Smooth muscle cell (in vitro differentiated cells): ENCODE measurements at regions not wholly inside any gene's neighbourhood (a gene's known extent, or its start where the extent isn't known, plus 50 kb on each side); places are given as distances from the start of the nearest gene placed in this dataset.
A peak's percentile ranks its signal among the peaks of the same experiment; 100 is the strongest.

ENCODE experiments used
- DNase-seq: peaks from one replicate; lab custom pipeline; 2025; ENCODE audit not compliant: unreplicated experiment; lab: John Stamatoyannopoulos, UW
- H2AFZ ChIP-seq: fragments of 200-600 bp; sonication (generic); 2 replicates; pipeline ENCODE4 v1.6.0; 2016; ENCODE audit warnings: antibody characterized with exemption, low read depth, mild to moderate bottlenecking
- H3F3A ChIP-seq: fragments of 200-600 bp; sonication (generic); 2 replicates; pipeline ENCODE4 v1.6.0; 2017; ENCODE audit warnings: antibody characterized with exemption, low read depth
- H3K27ac ChIP-seq: fragments of 200-600 bp; sonication (generic); 2 replicates; pipeline ENCODE4 v1.5.1; 2016; ENCODE audit warnings: low read depth, mild to moderate bottlenecking
- H3K27me3 ChIP-seq: fragments of 200-600 bp; sonication (generic); 2 replicates; pipeline ENCODE4 v1.6.1; 2016; ENCODE audit warnings: low read depth, mild to moderate bottlenecking
- H3K36me3 ChIP-seq: fragments of 200-600 bp; sonication (generic); 2 replicates; pipeline ENCODE4 v1.5.1; 2016; ENCODE audit warnings: low read depth
- H3K4me1 ChIP-seq: fragments of 200-600 bp; sonication (generic); 2 replicates; pipeline ENCODE4 v1.5.1; 2016; ENCODE audit warnings: low read depth
- H3K4me2 ChIP-seq: fragments of 200-600 bp; sonication (generic); 2 replicates; pipeline ENCODE4 v1.6.0; 2016; ENCODE audit warnings: mild to moderate bottlenecking
- H3K4me3 ChIP-seq: fragments of 200-600 bp; sonication (generic); 2 replicates; pipeline ENCODE4 v1.5.1; 2016; ENCODE audit warnings: mild to moderate bottlenecking
- H3K79me2 ChIP-seq: fragments of 200-600 bp; sonication (generic); 2 replicates; pipeline ENCODE4 v1.6.0; 2016; ENCODE audit warnings: low read depth, mild to moderate bottlenecking
- H3K9ac ChIP-seq: fragments of 200-600 bp; sonication (generic); 2 replicates; pipeline ENCODE4 v1.6.0; 2016; ENCODE audit warnings: low read depth
- H3K9me3 ChIP-seq: fragments of 200-600 bp; sonication (generic); replicated peaks from 2 replicates; pipeline ENCODE4 v1.5.1; 2016; ENCODE audit warnings: low read depth
- H4K20me1 ChIP-seq: fragments of 200-600 bp; sonication (generic); 2 replicates; pipeline ENCODE4 v1.6.0; 2016; ENCODE audit warnings: low read depth
- CTCF ChIP-seq: fragments of 200-600 bp; sonication (generic); IDR thresholded peaks from 2 replicates; pipeline ENCODE4 v1.5.1; 2017; ENCODE audit warnings: borderline replicate concordance, mild to moderate bottlenecking, antibody characterized with exemption; ENCODE audit not compliant: insufficient read depth, poor library complexity, severe bottlenecking
- WGBS: methylation state at CpG from one replicate; pipeline ENCODE4 v1.1.7; 2016; ENCODE audit warnings: low lambda C conversion rate; 5-methylcytosine and 5-hydroxymethylcytosine counted together

- TF ChIP-seq CTCF: no peak
- peak overlapping the region; percentile 41 for H2AFZ ChIP-seq
- 46% methylated on average over 1 of the region's 1 CpG for WGBS
Measured at GRCh38 chr1:185483217-185483616, 166.2 kb upstream of the IVNS1ABP start.

GRCh38 chr1:185480545-185480944 lies 163.5 kb upstream of the IVNS1ABP start:
- 85% methylated on average over 2 of the region's 2 CpGs for WGBS
- Histone ChIP-seq H3F3A (peaks cover 5% of the 10 kb centered on the region), H3K27me3 (no peaks in the 10 kb centered on the region), H4K20me1 (no peaks in the 10 kb centered on the region), H3K36me3 (no peaks in the 10 kb centered on the region), H3K4me3 (no peak overlapping the region), H2AFZ (no peak overlapping the region), H3K4me2 (no peak overlapping the region), H3K9ac (no peak overlapping the region), H3K79me2 (no peaks in the 10 kb centered on the region), H3K27ac (no peak overlapping the region), H3K9me3 (no peaks in the 10 kb centered on the region), H3K4me1 (peaks cover 20% of the 10 kb centered on the region)
- DNase-seq: no peak
- TF ChIP-seq CTCF: no peak

More at GRCh38 chr1:185483217-185483616, 166.2 kb upstream of the IVNS1ABP start:
- H4K20me1 ChIP-seq: no peaks in the 10 kb centered on the region
- H3K9ac ChIP-seq: peak overlapping the region; percentile 79
- no peaks in the 10 kb centered on the region for H3K9me3 ChIP-seq
- H3F3A ChIP-seq: peaks cover 9% of the 10 kb centered on the region
- no peaks in the 10 kb centered on the region for H3K36me3 ChIP-seq
- H3K4me1 ChIP-seq: peaks cover 20% of the 10 kb centered on the region
- no peaks in the 10 kb centered on the region for H3K27me3 ChIP-seq
- H3K79me2 ChIP-seq: no peaks in the 10 kb centered on the region
- H3K4me2 ChIP-seq: peak overlapping the region; percentile 27
- DNase-seq: no peak
- peak overlapping the region; percentile 92 for H3K27ac ChIP-seq
- H3K4me3 ChIP-seq: no peak overlapping the region

GRCh38 chr1:185479796-185480195 lies 162.8 kb upstream of the IVNS1ABP start:
- TF ChIP-seq CTCF: no peak
- no peak overlapping the region for H2AFZ ChIP-seq
- H3F3A ChIP-seq: peaks cover 5% of the 10 kb centered on the region
- no peaks in the 10 kb centered on the region for H4K20me1 ChIP-seq
- no peak overlapping the region for H3K27ac ChIP-seq
- no peak overlapping the region for H3K9ac ChIP-seq
- WGBS: 86% methylated on average over 5 of the region's 5 CpGs
- H3K9me3 ChIP-seq: no peaks in the 10 kb centered on the region
- H3K27me3 ChIP-seq: no peaks in the 10 kb centered on the region
- H3K4me2 ChIP-seq: no peak overlapping the region
- no peak overlapping the region for H3K4me3 ChIP-seq
- no peaks in the 10 kb centered on the region for H3K36me3 ChIP-seq
- no peak for DNase-seq
- peaks cover 20% of the 10 kb centered on the region for H3K4me1 ChIP-seq
- H3K79me2 ChIP-seq: no peaks in the 10 kb centered on the region

GRCh38 chr1:185478877-185479276 lies 161.8 kb upstream of the IVNS1ABP start:
- no peak overlapping the region for H2AFZ ChIP-seq
- peaks cover 11% of the 10 kb centered on the region for H3K4me1 ChIP-seq
- H3K36me3 ChIP-seq: no peaks in the 10 kb centered on the region
- DNase-seq: no peak
- no peak overlapping the region for H3K9ac ChIP-seq
- no peak overlapping the region for H3K4me3 ChIP-seq
- no peak for TF ChIP-seq CTCF
- H3K4me2 ChIP-seq: no peak overlapping the region
- no peaks in the 10 kb centered on the region for H4K20me1 ChIP-seq
- H3K9me3 ChIP-seq: no peaks in the 10 kb centered on the region
- 90% methylated on average over 3 of the region's 3 CpGs for WGBS
- H3K27ac ChIP-seq: no peak overlapping the region
- H3K79me2 ChIP-seq: no peaks in the 10 kb centered on the region
- H3F3A ChIP-seq: peaks cover 5% of the 10 kb centered on the region
- no peaks in the 10 kb centered on the region for H3K27me3 ChIP-seq
